HEK293 (cell line): ENCODE measurements at regions not wholly inside any gene's neighbourhood (a gene's known extent, or its start where the extent isn't known, plus 50 kb on each side); places are given as distances from the start of the nearest gene placed in this dataset.

Experiments used
- CTCF ChIA-PET: fragments of 350-600 bp; formaldehyde crosslinking; extraction: SDS; loops from one replicate; lab custom pipeline; 2021; ENCODE audit warnings: antibody characterized with exemption; lab: Yijun Ruan, JAX
- POLR2A ChIA-PET: fragments of 300-600 bp; formaldehyde crosslinking; extraction: SDS; loops from one replicate; lab custom pipeline; 2020; ENCODE audit warnings: antibody characterized with exemption, inconsistent platforms; lab: Yijun Ruan, JAX
- H3K27ac ChIP-seq: fragments of 200-500 bp; sonication (Bioruptor generic); 2 replicates; pipeline ENCODE4 v1.5.1; 2014; ENCODE audit warnings: low read depth, low read length, control low read depth, inconsistent platforms; ENCODE audit errors: extremely low read depth
- H3K36me3 ChIP-seq, 2 experiments: fragments of 200-500 bp in 1 of 2; sonication (Bioruptor generic) in 1 of 2; 1 replicate in 1 of 2; 2 replicates in 1 of 2; pipeline ENCODE4 v1.5.1; 2014 to 2017; ENCODE audit warnings: inconsistent platforms in 2 of 2, low read length in 2 of 2; ENCODE audit not compliant: control insufficient read depth in 2 of 2, insufficient read depth in 1 of 2
- H3K4me1 ChIP-seq: fragments of 200-500 bp; sonication (Bioruptor generic); 2 replicates; pipeline ENCODE4 v1.5.1; 2014; ENCODE audit warnings: mild to moderate bottlenecking, low read length, inconsistent platforms; ENCODE audit not compliant: control insufficient read depth, insufficient read depth
- H3K4me3 ChIP-seq: 2 replicates; pipeline ENCODE4 v1.5.1; 2011; ENCODE audit warnings: low read depth, mild to moderate bottlenecking, control low read depth, low read length, moderate library complexity
- H3K9me3 ChIP-seq: fragments of 200-500 bp; sonication (Bioruptor generic); 2 replicates; pipeline ENCODE4 v1.5.1; 2014; ENCODE audit warnings: low read depth, low read length, inconsistent platforms; ENCODE audit not compliant: control insufficient read depth, insufficient read depth
- ATF2 ChIP-seq: fragments of 450-650 bp; formaldehyde crosslinking; IDR thresholded peaks from 2 replicates; pipeline ENCODE4 v1.5.1; 2016; ENCODE audit warnings: missing biosample characterization, missing genetic modification characterization, low read depth
- BCL11A ChIP-seq: fragments of 450-650 bp; formaldehyde crosslinking; IDR thresholded peaks from 2 replicates; pipeline ENCODE4 v1.5.1; 2016; ENCODE audit warnings: low read depth, missing biosample characterization, missing genetic modification characterization
- GLIS1 ChIP-seq: fragments of 450-650 bp; formaldehyde crosslinking; IDR thresholded peaks from 2 replicates; pipeline ENCODE4 v1.5.1; 2016; ENCODE audit warnings: missing biosample characterization, missing genetic modification characterization
- HOXA7 ChIP-seq: sonication (generic); formaldehyde crosslinking; IDR thresholded peaks from 2 replicates; pipeline ENCODE4 v1.8.1; 2022; ENCODE audit warnings: missing genetic modification reagents, borderline replicate concordance
- IKZF3 ChIP-seq: fragments of 450-650 bp; IDR thresholded peaks from 2 replicates; pipeline ENCODE4 v1.5.0; 2018; ENCODE audit warnings: missing biosample characterization, mild to moderate bottlenecking, missing genetic modification characterization, moderate library complexity
- KLF1 ChIP-seq: fragments of 450-650 bp; formaldehyde crosslinking; IDR thresholded peaks from 2 replicates; pipeline ENCODE4 v1.5.1; 2016; ENCODE audit warnings: missing biosample characterization, missing genetic modification characterization
- KLF8 ChIP-seq: fragments of 450-650 bp; formaldehyde crosslinking; IDR thresholded peaks from 2 replicates; pipeline ENCODE4 v1.5.1; 2016; ENCODE audit warnings: missing biosample characterization, missing genetic modification characterization
- OSR2 ChIP-seq: fragments of 450-650 bp; formaldehyde crosslinking; IDR thresholded peaks from 2 replicates; pipeline ENCODE4 v1.5.1; 2016; ENCODE audit warnings: missing biosample characterization, missing genetic modification characterization
- ZNF184 ChIP-seq: fragments of 450-650 bp; IDR thresholded peaks from 2 replicates; pipeline ENCODE4 v1.5.1; 2018; ENCODE audit warnings: missing biosample characterization, mild to moderate bottlenecking, missing genetic modification characterization
- ZNF19 ChIP-seq: fragments of 450-650 bp; formaldehyde crosslinking; IDR thresholded peaks from 2 replicates; pipeline ENCODE4; 2016; ENCODE audit warnings: missing biosample characterization, missing genetic modification characterization, low read depth
- ZNF449 ChIP-seq: fragments of 450-650 bp; formaldehyde crosslinking; IDR thresholded peaks from 2 replicates; pipeline ENCODE4 v1.5.1; 2017; ENCODE audit warnings: missing biosample characterization, mild to moderate bottlenecking, missing genetic modification characterization, moderate library complexity
- ZNF571 ChIP-seq: fragments of 450-650 bp; formaldehyde crosslinking; IDR thresholded peaks from 2 replicates; pipeline ENCODE4 v1.5.0; 2017; ENCODE audit warnings: missing biosample characterization, missing genetic modification characterization
- ZNF654 ChIP-seq: fragments of 450-650 bp; formaldehyde crosslinking; IDR thresholded peaks from 2 replicates; pipeline ENCODE4 v1.5.1; 2016; ENCODE audit warnings: low read depth, missing biosample characterization, missing genetic modification characterization
- ZNF701 ChIP-seq: fragments of 450-650 bp; formaldehyde crosslinking; IDR thresholded peaks from 2 replicates; pipeline ENCODE4 v1.5.1; 2016; ENCODE audit warnings: missing biosample characterization, missing genetic modification characterization
- TF ChIP-seq, protein P1 (sequence below): fragments of 450-650 bp; formaldehyde crosslinking; IDR thresholded peaks from 2 replicates; pipeline ENCODE4 v1.5.1; 2016; ENCODE audit warnings: missing biosample characterization, missing genetic modification characterization

DNA sequence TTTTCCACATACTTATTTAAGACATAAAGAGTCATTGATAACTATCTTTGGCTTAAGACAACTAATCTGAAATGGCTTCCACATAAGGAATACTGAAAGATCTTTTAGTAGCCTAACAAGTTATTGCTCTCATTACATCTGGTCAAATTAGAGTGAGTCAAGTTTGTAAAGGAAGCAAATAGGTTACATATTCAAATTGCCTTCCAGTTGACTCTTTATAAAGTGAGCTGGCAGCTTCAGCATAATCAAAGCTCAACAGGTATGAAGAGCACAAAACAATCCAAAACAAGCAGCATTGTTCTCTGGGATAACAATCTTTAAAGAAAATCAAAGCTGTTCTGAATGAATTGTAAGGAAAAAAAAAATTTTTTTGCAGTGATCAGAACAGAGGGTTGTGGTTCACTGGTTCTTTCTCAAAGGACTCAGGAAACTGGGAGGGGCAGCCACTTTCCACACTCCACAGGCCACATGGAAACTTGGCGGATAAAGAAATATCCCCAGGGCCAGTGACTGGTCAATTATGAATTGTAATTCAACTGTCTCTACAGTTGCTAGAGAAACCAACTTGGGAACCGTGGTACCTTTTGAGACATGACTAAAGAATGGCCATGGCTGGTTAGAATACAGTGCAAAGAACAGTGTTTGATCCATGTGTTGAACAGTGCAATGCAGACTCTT, 369.3 kb upstream of the KCNH7 start:
- H3K36me3 ChIP-seq = no peaks in the 10 kb centered on the region
- ChIA-PET POLR2A (no interaction called here), CTCF (no interaction called here)
- no peak overlapping the region for H3K27ac ChIP-seq
- TF ChIP-seq ZNF449 (tag by site-specific recombination) (no peak), GLIS1 (no peak), KLF1 (tag by site-specific recombination) (no peak), ZNF701 (tag by site-specific recombination) (no peak), ZNF571 (tag by site-specific recombination) (no peak), ZNF184 (no peak), IKZF3 (tag by site-specific recombination) (no peak), OSR2 (no peak), BCL11A (tag by site-specific recombination) (no peak)
- TF ChIP-seq, protein P1, sequence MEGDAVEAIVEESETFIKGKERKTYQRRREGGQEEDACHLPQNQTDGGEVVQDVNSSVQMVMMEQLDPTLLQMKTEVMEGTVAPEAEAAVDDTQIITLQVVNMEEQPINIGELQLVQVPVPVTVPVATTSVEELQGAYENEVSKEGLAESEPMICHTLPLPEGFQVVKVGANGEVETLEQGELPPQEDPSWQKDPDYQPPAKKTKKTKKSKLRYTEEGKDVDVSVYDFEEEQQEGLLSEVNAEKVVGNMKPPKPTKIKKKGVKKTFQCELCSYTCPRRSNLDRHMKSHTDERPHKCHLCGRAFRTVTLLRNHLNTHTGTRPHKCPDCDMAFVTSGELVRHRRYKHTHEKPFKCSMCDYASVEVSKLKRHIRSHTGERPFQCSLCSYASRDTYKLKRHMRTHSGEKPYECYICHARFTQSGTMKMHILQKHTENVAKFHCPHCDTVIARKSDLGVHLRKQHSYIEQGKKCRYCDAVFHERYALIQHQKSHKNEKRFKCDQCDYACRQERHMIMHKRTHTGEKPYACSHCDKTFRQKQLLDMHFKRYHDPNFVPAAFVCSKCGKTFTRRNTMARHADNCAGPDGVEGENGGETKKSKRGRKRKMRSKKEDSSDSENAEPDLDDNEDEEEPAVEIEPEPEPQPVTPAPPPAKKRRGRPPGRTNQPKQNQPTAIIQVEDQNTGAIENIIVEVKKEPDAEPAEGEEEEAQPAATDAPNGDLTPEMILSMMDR (tag by site-specific recombination) = no peak
- H3K4me3 ChIP-seq = no peak overlapping the region
- H3K4me1 ChIP-seq = no peaks in the 10 kb centered on the region
- H3K9me3 ChIP-seq = no peaks in the 10 kb centered on the region

DNA sequence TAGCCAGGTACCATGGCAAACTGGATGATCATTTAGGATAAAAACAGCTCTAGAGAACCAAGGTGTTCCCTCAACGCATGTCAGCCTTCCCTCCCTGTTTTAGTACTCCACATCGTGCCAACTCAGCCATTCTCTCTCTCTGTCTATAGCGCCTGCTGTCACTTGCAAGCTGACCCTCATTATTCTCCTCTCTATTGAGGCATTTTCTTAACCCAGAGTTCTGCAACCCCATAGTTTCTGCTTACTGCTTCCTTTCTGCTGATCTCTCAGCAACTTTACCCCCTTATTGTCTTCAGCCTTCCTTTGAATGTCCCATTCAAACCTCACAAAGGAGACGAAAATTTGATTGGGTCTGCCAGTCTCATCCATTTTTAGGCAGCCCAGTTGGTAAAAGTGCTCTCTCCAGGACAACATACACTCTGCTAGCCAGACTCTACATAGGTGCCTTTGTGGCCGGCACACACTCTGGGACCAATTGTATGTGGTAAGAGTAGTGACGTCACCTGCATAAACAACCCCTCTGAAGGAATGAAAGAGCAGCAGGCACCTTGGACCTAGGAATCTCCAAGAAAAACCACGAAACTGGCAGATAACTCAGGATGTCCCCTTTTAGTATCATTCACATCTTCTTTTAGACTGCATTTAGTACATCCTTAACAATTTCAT, 367.2 kb upstream of the KCNH7 start:
- POLR2A ChIA-PET = no interaction called here
- TF ChIP-seq ATF2 (peak; percentile 35; the same call in 1 of the 2 replicates), ZNF654 (no peak), HOXA7 (CRISPR knock-in tag) (no peak)
- Histone ChIP-seq H3K27ac (no peak overlapping the region), H3K4me3 (no peak overlapping the region), H3K4me1 (no peaks in the 10 kb centered on the region), H3K9me3 (no peaks in the 10 kb centered on the region), H3K36me3 (no peaks in the 10 kb centered on the region)
- CTCF ChIA-PET = interaction anchor here (1.2 kb wide), 1 partner anchor 18 kb away, joined by 4 read pairs; no protein-coding TSS in a partner anchor

- H3K4me3 ChIP-seq = no peak overlapping the region
- no peak overlapping the region for H3K27ac ChIP-seq
- POLR2A ChIA-PET = no interaction called here
- no peaks in the 10 kb centered on the region for H3K9me3 ChIP-seq
- no peaks in the 10 kb centered on the region for H3K4me1 ChIP-seq
- CTCF ChIA-PET = interaction anchor here (0.6 to 1.1 kb wide), 2 partner anchors 9 to 1263 kb away, joined by 4 read pairs; no protein-coding TSS in a partner anchor
- TF ChIP-seq ZNF19 (tag by site-specific recombination) (no peak), KLF8 (tag by site-specific recombination) (no peak)
- no peaks in the 10 kb centered on the region for H3K36me3 ChIP-seq
Measured at GRCh38 chr2:163200741-163201140, 362.2 kb upstream of the KCNH7 start.
